Astrocyte (in vitro differentiated cells and primary cell): ENCODE measurements at regions not wholly inside any gene's neighbourhood (a gene's known extent, or its start where the extent isn't known, plus 50 kb on each side); places are given as distances from the start of the nearest gene placed in this dataset.
A peak's percentile ranks its signal among the peaks of the same experiment; 100 is the strongest.

ENCODE experiments used
- DNase-seq: peaks from one replicate; pipeline ENCODE4 v3.0.0-alpha.2; 2010; ENCODE audit warnings: low read depth
- FAIRE-seq: peaks from 2 replicates; lab custom pipeline; 2011; peaks lifted over from hg19 to GRCh38; lab: Jason Lieb, UNC
- H2AFZ ChIP-seq: 2 replicates; pipeline ENCODE4 v1.6.0; 2012; ENCODE audit warnings: low read depth, low read length, inconsistent platforms
- H3K27ac ChIP-seq: 2 replicates; pipeline ENCODE4 v1.5.1; 2011; ENCODE audit warnings: low read depth, low read length, inconsistent platforms
- H3K27me3 ChIP-seq: 2 replicates; pipeline ENCODE4 v1.6.0; 2011; ENCODE audit warnings: low read length, inconsistent platforms; ENCODE audit not compliant: insufficient read depth
- H3K36me3 ChIP-seq: 2 replicates; pipeline ENCODE4 v1.5.1; 2011; ENCODE audit warnings: low read length, inconsistent platforms; ENCODE audit not compliant: insufficient read depth
- H3K4me1 ChIP-seq: 2 replicates; pipeline ENCODE4 v1.5.1; 2011; ENCODE audit warnings: low read length, inconsistent platforms; ENCODE audit not compliant: insufficient read depth
- H3K4me2 ChIP-seq: 2 replicates; pipeline ENCODE4 v1.6.0; 2012; ENCODE audit warnings: low read length, inconsistent platforms
- H3K4me3 ChIP-seq: 2 replicates; pipeline ENCODE4 v1.5.1; 2011; ENCODE audit warnings: low read depth, mild to moderate bottlenecking, low read length, inconsistent platforms; ENCODE audit not compliant: insufficient read depth
- H3K79me2 ChIP-seq: 2 replicates; pipeline ENCODE4 v1.6.0; 2012; ENCODE audit warnings: mild to moderate bottlenecking, low read length, inconsistent platforms; ENCODE audit not compliant: insufficient read depth
- H3K9ac ChIP-seq: 2 replicates; pipeline ENCODE4 v1.6.0; 2012; ENCODE audit warnings: mild to moderate bottlenecking, low read length, inconsistent platforms
- H3K9me3 ChIP-seq: 2 replicates; pipeline ENCODE4 v1.5.1; 2012; ENCODE audit warnings: low read depth, mild to moderate bottlenecking, low read length, inconsistent platforms; ENCODE audit not compliant: insufficient read depth
- H4K20me1 ChIP-seq: 2 replicates; pipeline ENCODE4 v1.6.0; 2012; ENCODE audit warnings: low read length, inconsistent platforms; ENCODE audit not compliant: insufficient read depth
- H3K27ac Mint-ChIP-seq: one replicate; pipeline ENCODE4 v1.8.0; 2021; ENCODE audit warnings: mild to moderate bottlenecking, mixed read lengths; ENCODE audit not compliant: unreplicated experiment
- H3K27me3 Mint-ChIP-seq: one replicate; pipeline ENCODE4 v1.8.0; 2021; ENCODE audit warnings: low read depth, mixed read lengths; ENCODE audit not compliant: unreplicated experiment
- H3K36me3 Mint-ChIP-seq: one replicate; pipeline ENCODE4 v1.8.0; 2021; ENCODE audit warnings: low read depth, mixed read lengths; ENCODE audit not compliant: unreplicated experiment
- H3K4me1 Mint-ChIP-seq: one replicate; pipeline ENCODE4 v1.8.0; 2021; ENCODE audit warnings: low read depth, mixed read lengths; ENCODE audit not compliant: unreplicated experiment
- H3K4me3 Mint-ChIP-seq: one replicate; pipeline ENCODE4 v1.8.0; 2021; ENCODE audit warnings: mild to moderate bottlenecking, moderate library complexity, mixed read lengths; ENCODE audit not compliant: unreplicated experiment
- H3K9me3 Mint-ChIP-seq: one replicate; pipeline ENCODE4 v1.8.0; 2021; ENCODE audit warnings: mild to moderate bottlenecking, mixed read lengths; ENCODE audit not compliant: unreplicated experiment
- CTCF ChIP-seq: IDR thresholded peaks from 2 replicates; pipeline ENCODE4 v1.5.1; 2011; ENCODE audit warnings: low read depth, mild to moderate bottlenecking, inconsistent platforms, low read length, moderate library complexity; ENCODE audit not compliant: insufficient read depth
- EZH2 ChIP-seq: IDR thresholded peaks from 2 replicates; pipeline ENCODE4 v1.6.1; 2012; ENCODE audit warnings: mild to moderate bottlenecking, low read length, inconsistent platforms; ENCODE audit not compliant: insufficient read depth

GRCh38 chr4:111839141-111839540, 306.1 kb upstream of the FAM241A start:
- Histone ChIP-seq H3K4me1 (no peaks in the 10 kb centered on the region), H3K27ac (no peak overlapping the region), H3K36me3 (no peaks in the 10 kb centered on the region), H3K27me3 (no peaks in the 10 kb centered on the region), H3K4me3 (no peak overlapping the region), H3K79me2 (no peaks in the 10 kb centered on the region), H3K9me3 (no peaks in the 10 kb centered on the region), H2AFZ (no peak overlapping the region), H3K4me2 (no peak overlapping the region), H3K9ac (no peak overlapping the region), H4K20me1 (no peaks in the 10 kb centered on the region)
- TF ChIP-seq CTCF = no peak
- TF ChIP-seq EZH2 = no peak
- no peak for DNase-seq
- no peak overlapping the region for H3K27ac Mint-ChIP-seq
- no peak overlapping the region for H3K4me3 Mint-ChIP-seq
- H3K36me3 Mint-ChIP-seq = no peaks in the 10 kb centered on the region
- no peaks in the 10 kb centered on the region for H3K9me3 Mint-ChIP-seq
- H3K4me1 Mint-ChIP-seq = peaks cover 7% of the 10 kb centered on the region
- FAIRE-seq = no peak
- H3K27me3 Mint-ChIP-seq = no peaks in the 10 kb centered on the region

GRCh38 chr4:111842336-111842735, 302.9 kb upstream of the FAM241A start:
- H3K4me1 ChIP-seq = no peaks in the 10 kb centered on the region
- TF ChIP-seq CTCF (no peak), EZH2 (no peak)
- peaks cover 2% of the 10 kb centered on the region for H3K9me3 Mint-ChIP-seq
- DNase-seq = no peak
- H3K27ac ChIP-seq = no peak overlapping the region
- H3K9ac ChIP-seq = no peak overlapping the region
- H3K4me1 Mint-ChIP-seq = peaks cover 7% of the 10 kb centered on the region
- no peaks in the 10 kb centered on the region for H3K27me3 ChIP-seq
- no peaks in the 10 kb centered on the region for H3K36me3 Mint-ChIP-seq
- no peak overlapping the region for H3K4me3 ChIP-seq
- no peaks in the 10 kb centered on the region for H3K27me3 Mint-ChIP-seq
- no peak overlapping the region for H3K27ac Mint-ChIP-seq
- H4K20me1 ChIP-seq = no peaks in the 10 kb centered on the region
- H3K4me2 ChIP-seq = no peak overlapping the region
- H3K36me3 ChIP-seq = no peaks in the 10 kb centered on the region
- no peaks in the 10 kb centered on the region for H3K79me2 ChIP-seq
- H2AFZ ChIP-seq = no peak overlapping the region
- no peak overlapping the region for H3K4me3 Mint-ChIP-seq
- no peak for FAIRE-seq
- H3K9me3 ChIP-seq = no peaks in the 10 kb centered on the region

GRCh38 chr4:111847296-111848008, 297.8 kb upstream of the FAM241A start:
- no peak for DNase-seq
- Histone ChIP-seq H3K4me2 (no peak overlapping the region), H3K9ac (no peak overlapping the region), H3K4me1 (no peaks in the 10 kb centered on the region), H4K20me1 (no peaks in the 10 kb centered on the region), H3K36me3 (no peaks in the 10 kb centered on the region), H3K79me2 (no peaks in the 10 kb centered on the region), H3K27me3 (no peaks in the 10 kb centered on the region), H2AFZ (no peak overlapping the region), H3K9me3 (no peaks in the 10 kb centered on the region), H3K4me3 (no peak overlapping the region), H3K27ac (no peak overlapping the region)
- no peaks in the 10 kb centered on the region for H3K36me3 Mint-ChIP-seq
- no peak overlapping the region for H3K4me3 Mint-ChIP-seq
- no peak for FAIRE-seq
- H3K27ac Mint-ChIP-seq = no peak overlapping the region
- no peaks in the 10 kb centered on the region for H3K27me3 Mint-ChIP-seq
- H3K4me1 Mint-ChIP-seq = no peaks in the 10 kb centered on the region
- peaks cover 3% of the 10 kb centered on the region for H3K9me3 Mint-ChIP-seq
- TF ChIP-seq CTCF (peak; percentile 26), EZH2 (no peak)
